HG03095 (cell line): ENCODE measurements at regions not wholly inside any gene's neighbourhood (a gene's known extent, or its start where the extent isn't known, plus 50 kb on each side); places are given as distances from the start of the nearest gene placed in this dataset.
"Not testable (repeated sequence)": the region's sequence is repeated elsewhere in the genome, so short reads cannot be mapped to it uniquely, and the experiment has no call there.

Experiments used
- ATAC-seq: cut with Tn5 transposase; IDR thresholded peaks from one replicate; pipeline ENCODE4 v1.9.1; 2021; ENCODE audit warnings: moderate library complexity; ENCODE audit not compliant: unreplicated experiment

- peak; percentile 54 for ATAC-seq
Observed at GRCh38 chr6:27807441-27808241, 104.6 kb downstream of the OR2B2 start.

- ATAC-seq = no peak
Observed at GRCh38 chr6:27806981-27807440, 105.2 kb downstream of the OR2B2 start.

GRCh38 chr6:27805347-27805746 is 106.8 kb downstream of the OR2B2 start:
- ATAC-seq = no peak

GRCh38 chr6:27804851-27805250 is 107.3 kb downstream of the OR2B2 start:
- ATAC-seq = no peak

GRCh38 chr6:27800731-27801373 is 111.3 kb downstream of the OR2B2 start:
- no peak for ATAC-seq

- no peak for ATAC-seq
Observed at GRCh38 chr6:27797960-27798359, 114.2 kb downstream of the OR2B2 start.

GRCh38 chr6:27796736-27797481 is 115.3 kb downstream of the OR2B2 start:
- not testable (repeated sequence) for ATAC-seq

GRCh38 chr6:27795697-27796494 is 116.3 kb downstream of the OR2B2 start:
- ATAC-seq = peak; percentile 41

GRCh38 chr6:27791182-27791943 is 120.8 kb downstream of the OR2B2 start:
- no peak for ATAC-seq

- not testable (repeated sequence) for ATAC-seq
Observed at GRCh38 chr6:27788376-27788775, 123.8 kb downstream of the OR2B2 start.

GRCh38 chr6:27786048-27786447 is 126.1 kb downstream of the OR2B2 start:
- no peak for ATAC-seq

GRCh38 chr6:27785294-27785693 is 126.9 kb downstream of the OR2B2 start:
- no peak for ATAC-seq

- ATAC-seq = no peak
Observed at GRCh38 chr6:27782748-27783147, 129.4 kb downstream of the OR2B2 start.

GRCh38 chr6:27778625-27779417 is 133.4 kb downstream of the OR2B2 start:
- no peak for ATAC-seq

GRCh38 chr6:27777614-27778355 is 134.4 kb downstream of the OR2B2 start:
- no peak for ATAC-seq

GRCh38 chr6:27777126-27777525 is 135.1 kb downstream of the OR2B2 start:
- ATAC-seq = no peak

GRCh38 chr6:27776504-27776903 is 135.7 kb downstream of the OR2B2 start:
- ATAC-seq = no peak

GRCh38 chr6:27775796-27776184 is 136.4 kb downstream of the OR2B2 start:
- ATAC-seq = no peak
